HEK293 (cell line): ENCODE measurements at regions not wholly inside any gene's neighbourhood (a gene's known extent, or its start where the extent isn't known, plus 50 kb on each side); places are given as distances from the start of the nearest gene placed in this dataset.

Experiments used
- GLIS2 ChIP-seq: fragments of 450-650 bp; formaldehyde crosslinking; IDR thresholded peaks from 2 replicates; pipeline ENCODE4 v1.5.1; 2016; ENCODE audit warnings: missing biosample characterization, missing genetic modification characterization
- IKZF3 ChIP-seq: fragments of 450-650 bp; IDR thresholded peaks from 2 replicates; pipeline ENCODE4 v1.5.0; 2018; ENCODE audit warnings: missing biosample characterization, mild to moderate bottlenecking, missing genetic modification characterization, moderate library complexity
- KLF7 ChIP-seq: fragments of 450-650 bp; formaldehyde crosslinking; IDR thresholded peaks from 2 replicates; pipeline ENCODE4 v1.5.1; 2016; ENCODE audit warnings: missing biosample characterization, missing genetic modification characterization, borderline replicate concordance
- PRDM6 ChIP-seq: fragments of 450-650 bp; formaldehyde crosslinking; IDR thresholded peaks from 2 replicates; pipeline ENCODE4 v1.5.1; 2017; ENCODE audit warnings: missing biosample characterization, missing genetic modification characterization
- RBAK ChIP-seq: fragments of 450-650 bp; formaldehyde crosslinking; IDR thresholded peaks from 2 replicates; pipeline ENCODE4 v1.5.1; 2016; ENCODE audit warnings: missing biosample characterization, missing genetic modification characterization
- SCRT1 ChIP-seq: fragments of 450-650 bp; formaldehyde crosslinking; IDR thresholded peaks from 2 replicates; pipeline ENCODE4 v1.5.1; 2016; ENCODE audit warnings: missing biosample characterization, missing genetic modification characterization, borderline replicate concordance
- SETDB1 ChIP-seq: IDR thresholded peaks from one replicate; pipeline ENCODE4 v1.6.1; 2017; ENCODE audit warnings: mild to moderate bottlenecking, low read length, moderate library complexity, mixed read lengths; ENCODE audit not compliant: insufficient read length
- ZBTB10 ChIP-seq: fragments of 450-650 bp; formaldehyde crosslinking; IDR thresholded peaks from 2 replicates; pipeline ENCODE4 v1.5.1; 2016; ENCODE audit warnings: missing biosample characterization, missing genetic modification characterization
- ZEB2 ChIP-seq: fragments of 450-650 bp; formaldehyde crosslinking; IDR thresholded peaks from 2 replicates; pipeline ENCODE4 v1.5.1; 2016; ENCODE audit warnings: missing biosample characterization, missing genetic modification characterization
- ZFP37 ChIP-seq: fragments of 450-650 bp; formaldehyde crosslinking; IDR thresholded peaks from 2 replicates; pipeline ENCODE4 v1.5.1; 2016; ENCODE audit warnings: missing biosample characterization, missing genetic modification characterization
- ZNF132 ChIP-seq: fragments of 450-650 bp; formaldehyde crosslinking; IDR thresholded peaks from 2 replicates; pipeline ENCODE4 v1.5.1; 2017; ENCODE audit warnings: missing biosample characterization, missing genetic modification characterization, borderline replicate concordance
- ZNF138 ChIP-seq: fragments of 450-650 bp; formaldehyde crosslinking; IDR thresholded peaks from 2 replicates; pipeline ENCODE4 v1.5.1; 2016; ENCODE audit warnings: missing biosample characterization, missing genetic modification characterization, borderline replicate concordance
- ZNF169 ChIP-seq: fragments of 450-650 bp; formaldehyde crosslinking; IDR thresholded peaks from 2 replicates; pipeline ENCODE4 v1.5.1; 2016; ENCODE audit warnings: missing biosample characterization, missing genetic modification characterization
- ZNF214 ChIP-seq: fragments of 450-650 bp; formaldehyde crosslinking; IDR thresholded peaks from 2 replicates; pipeline ENCODE4 v1.5.1; 2017; ENCODE audit warnings: missing biosample characterization, mild to moderate bottlenecking, missing genetic modification characterization, borderline replicate concordance
- ZNF221 ChIP-seq: fragments of 450-650 bp; formaldehyde crosslinking; IDR thresholded peaks from 2 replicates; pipeline ENCODE4 v1.5.1; 2017; ENCODE audit warnings: missing biosample characterization, missing genetic modification characterization, borderline replicate concordance
- ZNF24 ChIP-seq: fragments of 450-650 bp; formaldehyde crosslinking; IDR thresholded peaks from 2 replicates; pipeline ENCODE4 v1.5.1; 2016; ENCODE audit warnings: missing biosample characterization, missing genetic modification characterization
- ZNF280C ChIP-seq: fragments of 450-650 bp; formaldehyde crosslinking; IDR thresholded peaks from 2 replicates; pipeline ENCODE4 v1.5.1; 2016; ENCODE audit warnings: missing biosample characterization, missing genetic modification characterization
- ZNF350 ChIP-seq: fragments of 450-650 bp; formaldehyde crosslinking; IDR thresholded peaks from 2 replicates; pipeline ENCODE4 v1.5.0; 2017; ENCODE audit warnings: missing biosample characterization, mild to moderate bottlenecking, missing genetic modification characterization
- ZNF362 ChIP-seq: fragments of 450-650 bp; formaldehyde crosslinking; IDR thresholded peaks from 2 replicates; pipeline ENCODE4 v1.5.1; 2016; ENCODE audit warnings: missing biosample characterization, missing genetic modification characterization
- ZNF501 ChIP-seq: fragments of 450-650 bp; formaldehyde crosslinking; IDR thresholded peaks from 2 replicates; pipeline ENCODE4 v1.5.1; 2016; ENCODE audit warnings: missing biosample characterization, missing genetic modification characterization
- ZNF555 ChIP-seq: fragments of 450-650 bp; formaldehyde crosslinking; conservative IDR thresholded peaks from 2 replicates; pipeline ENCODE4 v1.5.1; 2017; ENCODE audit warnings: missing biosample characterization, mild to moderate bottlenecking, missing genetic modification characterization, inconsistent platforms
- ZNF596 ChIP-seq: fragments of 450-650 bp; IDR thresholded peaks from 2 replicates; pipeline ENCODE4 v1.5.0; 2018; ENCODE audit warnings: missing biosample characterization, mild to moderate bottlenecking, missing genetic modification characterization, moderate library complexity
- ZNF639 ChIP-seq: fragments of 450-650 bp; formaldehyde crosslinking; IDR thresholded peaks from 2 replicates; pipeline ENCODE4 v1.5.1; 2016; ENCODE audit warnings: missing biosample characterization, missing genetic modification characterization
- ZNF670 ChIP-seq: fragments of 450-650 bp; formaldehyde crosslinking; IDR thresholded peaks from 2 replicates; pipeline ENCODE4 v1.5.1; 2016; ENCODE audit warnings: missing biosample characterization, missing genetic modification characterization, low read depth
- ZSCAN4 ChIP-seq: fragments of 450-650 bp; formaldehyde crosslinking; IDR thresholded peaks from 2 replicates; pipeline ENCODE4 v1.5.1; 2017; ENCODE audit warnings: missing biosample characterization, missing genetic modification characterization
- ZXDB ChIP-seq: fragments of 450-650 bp; formaldehyde crosslinking; IDR thresholded peaks from 2 replicates; pipeline ENCODE4 v1.5.1; 2016; ENCODE audit warnings: missing biosample characterization, missing genetic modification characterization

GRCh38 chr3:15860014-15860934, 62.5 kb upstream of the ANKRD28 start (continued):
- TF ChIP-seq ZNF362 (tag by site-specific recombination) = no peak
- TF ChIP-seq KLF7 (tag by site-specific recombination) = peak; percentile 98
- TF ChIP-seq PRDM6 = no peak
- no peak for TF ChIP-seq ZNF132 (tag by site-specific recombination)
- TF ChIP-seq ZNF24 = peak; percentile 52; the same call in 1 of the 2 replicates
- TF ChIP-seq ZSCAN4 = peak; percentile 24; the same call in 1 of the 2 replicates
- TF ChIP-seq RBAK (tag by site-specific recombination) = no peak
- TF ChIP-seq ZEB2 (tag by site-specific recombination) = peak; percentile 57
- no peak for TF ChIP-seq ZNF670 (tag by site-specific recombination)
- TF ChIP-seq ZNF501 (tag by site-specific recombination) = peak; percentile 90
- TF ChIP-seq ZNF280C (tag by site-specific recombination) = no peak
- no peak for TF ChIP-seq ZNF596
- peak; percentile 77 for TF ChIP-seq ZXDB (tag by site-specific recombination)
- TF ChIP-seq SETDB1 = no peak
- peak; percentile 89 for TF ChIP-seq GLIS2 (tag by site-specific recombination)
- TF ChIP-seq ZNF138 (tag by site-specific recombination) = no peak
- peak; percentile 91 for TF ChIP-seq ZBTB10 (tag by site-specific recombination)
- 0 out of 2 replicates have a peak, but pooled peaks have one; percentile 42 for TF ChIP-seq ZNF639 (tag by site-specific recombination)
- TF ChIP-seq ZNF555 (tag by site-specific recombination) = no peak
- no peak for TF ChIP-seq ZNF169
- TF ChIP-seq ZFP37 = 0 out of 2 replicates have a peak, but pooled peaks have one; percentile 54
- no peak for TF ChIP-seq ZNF221 (tag by site-specific recombination)
- no peak for TF ChIP-seq ZNF214 (tag by site-specific recombination)
- 0 out of 2 replicates have a peak, but pooled peaks have one; percentile 32 for TF ChIP-seq SCRT1
- TF ChIP-seq IKZF3 (tag by site-specific recombination) = no peak
- TF ChIP-seq ZNF350 (tag by site-specific recombination) = no peak
